GM21723 (cell line): ENCODE measurements at regions not wholly inside any gene's neighbourhood (a gene's known extent, or its start where the extent isn't known, plus 50 kb on each side); places are given as distances from the start of the nearest gene placed in this dataset.
A peak's percentile ranks its signal among the peaks of the same experiment; 100 is the strongest.

ENCODE experiments used
- ATAC-seq: cut with Tn5 transposase; IDR thresholded peaks from one replicate; pipeline ENCODE4 v1.9.1; 2021; ENCODE audit warnings: mild to moderate bottlenecking, moderate library complexity; ENCODE audit not compliant: unreplicated experiment

- ATAC-seq = no peak
These were observed 309.5 kb downstream of the OSTF1 start for GRCh38 chr9:75397836-75398235.

GRCh38 chr9:75408391-75408790, 320.1 kb downstream of the OSTF1 start:
- no peak for ATAC-seq

- ATAC-seq = no peak
These were observed 322.1 kb downstream of the OSTF1 start for GRCh38 chr9:75410405-75410804.

GRCh38 chr9:75414371-75415160, 326.3 kb downstream of the OSTF1 start:
- ATAC-seq = no peak

- no peak for ATAC-seq
These were observed 329.2 kb downstream of the OSTF1 start for GRCh38 chr9:75417471-75417870.

GRCh38 chr9:75418518-75418917, 330.2 kb downstream of the OSTF1 start:
- peak; percentile 58 for ATAC-seq

GRCh38 chr9:75422944-75423522, 334.7 kb downstream of the OSTF1 start:
- ATAC-seq = no peak

GRCh38 chr9:75429531-75430475, 341.5 kb downstream of the OSTF1 start:
- no peak for ATAC-seq

GRCh38 chr9:75431375-75431774, 343.1 kb downstream of the OSTF1 start:
- no peak for ATAC-seq

GRCh38 chr9:75432386-75432785, 344.1 kb downstream of the OSTF1 start:
- ATAC-seq = no peak

- ATAC-seq = no peak
These were observed 344.6 kb downstream of the OSTF1 start for GRCh38 chr9:75432888-75433287.

GRCh38 chr9:75438716-75439115, 350.4 kb downstream of the OSTF1 start:
- ATAC-seq = no peak

GRCh38 chr9:75440914-75441313, 352.6 kb downstream of the OSTF1 start:
- no peak for ATAC-seq

- ATAC-seq = no peak
These were observed 356.8 kb downstream of the OSTF1 start for GRCh38 chr9:75445144-75445543.

- no peak for ATAC-seq
These were observed 359.0 kb downstream of the OSTF1 start for GRCh38 chr9:75447281-75447680.

GRCh38 chr9:75448281-75448680, 360.0 kb downstream of the OSTF1 start:
- no peak for ATAC-seq

GRCh38 chr9:75448955-75449354, 360.6 kb downstream of the OSTF1 start:
- ATAC-seq = no peak

- no peak for ATAC-seq
These were observed 362.7 kb downstream of the OSTF1 start for GRCh38 chr9:75451045-75451444.

- no peak for ATAC-seq
These were observed 363.2 kb downstream of the OSTF1 start for GRCh38 chr9:75451505-75451904.

GRCh38 chr9:75452512-75452911, 364.2 kb downstream of the OSTF1 start:
- ATAC-seq = no peak

GRCh38 chr9:75454043-75454442, 365.7 kb downstream of the OSTF1 start:
- ATAC-seq = no peak

- no peak for ATAC-seq
These were observed 366.6 kb downstream of the OSTF1 start for GRCh38 chr9:75454891-75455290.
